Fibroblast of lung (primary cell): ENCODE measurements at regions not wholly inside any gene's neighbourhood (a gene's known extent, or its start where the extent isn't known, plus 50 kb on each side); places are given as distances from the start of the nearest gene placed in this dataset.

Source experiments
- DNase-seq, 2 donors: peaks; one replicate each; pipeline versions ENCODE4 v3.0.0 to v3.0.0-alpha.2; 2010; ENCODE audit warnings: low read depth in 2 of 2
- H2AFZ ChIP-seq: 2 replicates; pipeline ENCODE4 v1.5.1; 2012; ENCODE audit warnings: low read length, control low read depth, inconsistent platforms
- H3K27ac ChIP-seq: 2 replicates; pipeline ENCODE4 v1.5.1; 2011; ENCODE audit warnings: low read length, control low read depth; ENCODE audit not compliant: insufficient read depth
- H3K27me3 ChIP-seq: 2 replicates; pipeline ENCODE4 v1.5.1; 2011; ENCODE audit warnings: mild to moderate bottlenecking, low read length; ENCODE audit not compliant: control insufficient read depth, insufficient read depth
- H3K36me3 ChIP-seq: 2 replicates; pipeline ENCODE4 v1.5.1; 2011; ENCODE audit warnings: low read length; ENCODE audit not compliant: control insufficient read depth, insufficient read depth
- H3K4me1 ChIP-seq: 2 replicates; pipeline ENCODE4 v1.5.1; 2011; ENCODE audit warnings: low read length; ENCODE audit not compliant: control insufficient read depth, insufficient read depth; ENCODE audit errors: extremely low read depth
- H3K4me2 ChIP-seq: 2 replicates; pipeline ENCODE4 v1.5.1; 2011; ENCODE audit warnings: low read length, control low read depth; ENCODE audit not compliant: insufficient read depth; ENCODE audit errors: extremely low read depth
- H3K4me3 ChIP-seq, 4 experiments: fragments of 200-600 bp in 1 of 4; sonication (generic) in 1 of 4; replicated peaks in 1 of 4; 2 replicates each; pipeline ENCODE4 v1.5.1; 2011 to 2016; ENCODE audit warnings: low read length in 4 of 4, low read depth in 3 of 4, mild to moderate bottlenecking in 3 of 4, control low read depth in 2 of 4, inconsistent platforms in 1 of 4, mixed read lengths in 1 of 4; ENCODE audit not compliant: insufficient read depth in 1 of 4; ENCODE audit errors: control extremely low read depth in 1 of 4
- H3K79me2 ChIP-seq: 2 replicates; pipeline ENCODE4 v1.5.1; 2012; ENCODE audit warnings: mild to moderate bottlenecking, low read length, inconsistent platforms; ENCODE audit not compliant: control insufficient read depth, insufficient read depth
- H3K9ac ChIP-seq: 2 replicates; pipeline ENCODE4 v1.5.1; 2011; ENCODE audit warnings: mild to moderate bottlenecking, low read length, control low read depth; ENCODE audit not compliant: insufficient read depth
- H3K9me3 ChIP-seq: 2 replicates; pipeline ENCODE4 v1.5.1; 2012; ENCODE audit warnings: low read depth, low read length; ENCODE audit not compliant: control insufficient read depth, insufficient read depth
- H4K20me1 ChIP-seq: 2 replicates; pipeline ENCODE4 v1.5.1; 2011; ENCODE audit warnings: low read length; ENCODE audit not compliant: control insufficient read depth, insufficient read depth; ENCODE audit errors: extremely low read depth
- CTCF ChIP-seq, 2 donors: IDR thresholded peaks in 1 of 2; conservative IDR thresholded peaks in 1 of 2; 1 replicate in 1 of 2; 2 replicates in 1 of 2; pipeline ENCODE4 v1.5.1; 2011 to 2012; ENCODE audit warnings: low read length in 2 of 2, control low read depth in 1 of 2, inconsistent platforms in 1 of 2, low read depth in 1 of 2, mild to moderate bottlenecking in 1 of 2
- EZH2 ChIP-seq: IDR thresholded peaks from 2 replicates; pipeline ENCODE4 v1.5.1; 2012; ENCODE audit warnings: low read length, control low read depth, mild to moderate bottlenecking; ENCODE audit errors: missing control alignments

GRCh38 chrX:115989686-115990085 is 180.9 kb upstream of the AGTR2 start:
- TF ChIP-seq EZH2 (no peak), CTCF (conservative IDR thresholded peaks at IDR 0.05 in 1 of 2, IDR thresholded peaks at IDR 0.05 in 1 of 2; ENCODE audit: low read depth in 1 of 2, low read length in 2 of 2) (no peak)
- no peak overlapping the region for H3K27ac ChIP-seq
- H3K79me2 ChIP-seq, result no peaks in the 10 kb centered on the region
- H3K4me2 ChIP-seq, result no peak overlapping the region
- H3K9ac ChIP-seq, result no peak overlapping the region
- no peaks in the 10 kb centered on the region for H3K27me3 ChIP-seq
- no peak for DNase-seq
- H3K4me1 ChIP-seq, result no peaks in the 10 kb centered on the region
- H3K4me3 ChIP-seq, result no peak overlapping the region
- no peaks in the 10 kb centered on the region for H4K20me1 ChIP-seq
- no peak overlapping the region for H2AFZ ChIP-seq
- no peaks in the 10 kb centered on the region for H3K9me3 ChIP-seq
- no peaks in the 10 kb centered on the region for H3K36me3 ChIP-seq

GRCh38 chrX:116009346-116009745 is 161.2 kb upstream of the AGTR2 start:
- Histone ChIP-seq H3K4me2 (no peak overlapping the region), H3K9me3 (no peaks in the 10 kb centered on the region), H3K4me3 (no peak overlapping the region), H3K27ac (no peak overlapping the region), H3K36me3 (no peaks in the 10 kb centered on the region), H2AFZ (no peak overlapping the region), H4K20me1 (no peaks in the 10 kb centered on the region), H3K4me1 (no peaks in the 10 kb centered on the region), H3K9ac (no peak overlapping the region), H3K79me2 (no peaks in the 10 kb centered on the region), H3K27me3 (no peaks in the 10 kb centered on the region)
- no peak for TF ChIP-seq CTCF (conservative IDR thresholded peaks at IDR 0.05 in 1 of 2, IDR thresholded peaks at IDR 0.05 in 1 of 2; ENCODE audit: low read depth in 1 of 2, low read length in 2 of 2)
- no peak for TF ChIP-seq EZH2
- DNase-seq, result no peak

GRCh38 chrX:116009861-116010710 is 160.5 kb upstream of the AGTR2 start:
- Histone ChIP-seq H3K4me1 (no peaks in the 10 kb centered on the region), H3K36me3 (no peaks in the 10 kb centered on the region), H3K9ac (no peak overlapping the region), H3K27ac (no peak overlapping the region), H3K9me3 (no peaks in the 10 kb centered on the region), H3K4me3 (no peak overlapping the region), H3K4me2 (no peak overlapping the region), H4K20me1 (no peaks in the 10 kb centered on the region), H3K79me2 (no peaks in the 10 kb centered on the region), H3K27me3 (no peaks in the 10 kb centered on the region), H2AFZ (no peak overlapping the region)
- TF ChIP-seq EZH2, result no peak
- TF ChIP-seq CTCF (conservative IDR thresholded peaks at IDR 0.05 in 1 of 2, IDR thresholded peaks at IDR 0.05 in 1 of 2; ENCODE audit: low read depth in 1 of 2, low read length in 2 of 2), result no peak
- DNase-seq, result no peak
